Omental fat pad (tissue), 3 donors: ENCODE measurements at regions not wholly inside any gene's neighbourhood (a gene's known extent, or its start where the extent isn't known, plus 50 kb on each side); places are given as distances from the start of the nearest gene placed in this dataset.
"Not testable (repeated sequence)": the region's sequence is repeated elsewhere in the genome, so short reads cannot be mapped to it uniquely, and the experiment has no call there.

ENCODE experiments used
- ATAC-seq: fragments of 150-250 bp; one replicate; pipeline ENCODE4 v1.9.1; 2016; ENCODE audit warnings: mild to moderate bottlenecking, moderate library complexity; ENCODE audit not compliant: low FRiP score
- DNase-seq: peaks from one replicate; pipeline ENCODE4 v3.0.0-alpha.2; 2019; ENCODE audit warnings: low spot score
- TF ChIP-seq, protein P1 (sequence below), 3 donors: fragments of 450-650 bp; IDR thresholded peaks; one replicate each; pipeline ENCODE4 v1.5.1; 2016 to 2017; ENCODE audit warnings: antibody characterized with exemption in 3 of 3, mild to moderate bottlenecking in 3 of 3, moderate library complexity in 2 of 3

DNA sequence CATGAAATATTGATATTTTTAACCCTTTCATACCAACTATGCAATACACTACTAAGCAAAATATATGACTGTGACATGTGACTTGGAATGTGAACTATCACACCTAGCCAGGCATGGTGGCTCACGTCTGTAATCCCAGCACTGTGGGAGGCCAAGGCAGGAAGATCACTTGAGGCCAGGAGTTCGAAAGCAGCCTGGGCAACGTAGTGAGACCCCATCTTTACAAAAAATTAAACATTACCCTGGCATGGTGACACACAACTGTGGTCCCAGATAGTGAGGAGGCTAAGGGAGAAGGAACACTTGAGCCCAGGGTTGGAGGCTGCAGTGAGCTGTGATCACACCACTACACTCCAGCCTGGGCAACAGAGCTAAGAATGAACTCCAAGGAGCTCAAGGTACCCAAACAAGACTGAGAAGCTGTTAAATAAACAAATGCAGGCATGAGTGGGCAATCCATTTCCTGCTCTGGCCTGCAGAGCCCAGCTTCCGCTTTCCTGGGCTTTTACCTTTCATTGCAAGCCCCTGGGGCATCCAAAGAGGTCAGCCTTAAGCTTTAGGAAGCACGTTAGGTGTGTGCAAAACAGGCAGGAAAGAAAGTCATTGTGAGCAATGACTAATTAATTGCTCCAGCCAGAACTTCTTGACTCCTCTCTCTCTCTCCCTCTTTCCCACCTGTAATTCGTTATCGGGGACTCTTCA, 162.1 kb upstream of the FOXK1 start:
- no peak for DNase-seq
- TF ChIP-seq, protein P1, sequence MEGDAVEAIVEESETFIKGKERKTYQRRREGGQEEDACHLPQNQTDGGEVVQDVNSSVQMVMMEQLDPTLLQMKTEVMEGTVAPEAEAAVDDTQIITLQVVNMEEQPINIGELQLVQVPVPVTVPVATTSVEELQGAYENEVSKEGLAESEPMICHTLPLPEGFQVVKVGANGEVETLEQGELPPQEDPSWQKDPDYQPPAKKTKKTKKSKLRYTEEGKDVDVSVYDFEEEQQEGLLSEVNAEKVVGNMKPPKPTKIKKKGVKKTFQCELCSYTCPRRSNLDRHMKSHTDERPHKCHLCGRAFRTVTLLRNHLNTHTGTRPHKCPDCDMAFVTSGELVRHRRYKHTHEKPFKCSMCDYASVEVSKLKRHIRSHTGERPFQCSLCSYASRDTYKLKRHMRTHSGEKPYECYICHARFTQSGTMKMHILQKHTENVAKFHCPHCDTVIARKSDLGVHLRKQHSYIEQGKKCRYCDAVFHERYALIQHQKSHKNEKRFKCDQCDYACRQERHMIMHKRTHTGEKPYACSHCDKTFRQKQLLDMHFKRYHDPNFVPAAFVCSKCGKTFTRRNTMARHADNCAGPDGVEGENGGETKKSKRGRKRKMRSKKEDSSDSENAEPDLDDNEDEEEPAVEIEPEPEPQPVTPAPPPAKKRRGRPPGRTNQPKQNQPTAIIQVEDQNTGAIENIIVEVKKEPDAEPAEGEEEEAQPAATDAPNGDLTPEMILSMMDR (IDR thresholded peaks at IDR 0.05): no peak
- no peak for ATAC-seq

DNA sequence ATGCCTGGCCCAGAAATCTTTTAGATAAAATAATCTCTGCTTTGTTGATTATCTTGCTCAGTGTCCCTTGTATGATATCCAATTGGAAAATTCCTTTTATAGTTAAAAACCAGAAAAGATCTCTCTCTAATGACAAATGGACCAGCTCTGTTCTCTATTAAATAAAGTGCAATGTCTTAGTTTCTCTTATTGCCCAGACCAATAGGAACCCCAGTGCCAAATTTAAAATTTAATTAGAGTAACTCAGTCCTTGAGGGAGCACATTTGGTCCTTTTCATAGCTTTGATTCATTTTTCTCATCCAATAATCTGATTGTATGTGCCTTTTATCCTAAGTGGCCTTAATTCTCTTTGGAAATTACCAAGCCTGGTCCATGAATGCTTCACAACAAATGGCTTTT, 158.9 kb upstream of the FOXK1 start:
- TF ChIP-seq, protein P1 (IDR thresholded peaks at IDR 0.05): no peak
- no peak for DNase-seq
- ATAC-seq: no peak

DNA sequence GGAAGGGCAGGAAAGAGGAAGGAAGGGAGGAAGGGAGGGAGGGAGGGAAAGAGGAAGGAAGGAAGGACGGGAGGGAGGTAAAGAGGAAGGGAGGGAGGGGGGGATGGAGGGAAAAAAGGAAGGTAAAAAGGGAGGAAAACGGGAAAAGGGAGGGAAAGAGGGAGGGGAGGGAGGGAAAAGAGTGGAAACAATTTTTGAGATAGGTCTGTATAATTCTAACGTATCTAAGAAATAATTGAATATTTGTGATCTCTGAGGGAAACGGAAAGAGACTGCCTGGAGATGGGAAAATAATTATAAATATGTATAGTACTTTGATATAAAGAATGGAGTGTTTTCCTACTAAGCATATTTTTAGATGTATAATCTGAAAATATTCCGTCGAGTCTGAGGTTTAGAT, 158.2 kb upstream of the FOXK1 start:
- TF ChIP-seq, protein P1 (IDR thresholded peaks at IDR 0.05): no peak
- DNase-seq (no peak), ATAC-seq (no peak)

DNA sequence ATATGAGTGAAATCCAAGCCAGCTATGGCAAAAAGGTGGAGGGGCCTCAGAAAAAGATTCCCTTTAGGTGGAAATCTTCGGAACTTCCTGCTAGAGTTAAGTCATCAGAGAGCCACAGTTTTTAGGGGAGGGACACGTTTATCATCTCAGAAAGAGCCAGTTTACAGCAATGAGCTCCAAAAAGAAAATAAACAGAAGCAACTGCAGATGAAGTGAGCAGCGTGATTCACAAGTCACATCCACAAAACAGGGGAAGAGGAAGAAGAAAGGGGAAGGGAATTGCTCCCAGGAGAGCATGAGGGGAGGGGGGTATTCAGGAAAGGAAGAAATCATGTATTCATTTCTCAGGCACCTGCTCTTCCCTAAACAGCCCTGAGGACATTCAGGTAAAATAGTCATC, 156.2 kb upstream of the FOXK1 start:
- no peak for DNase-seq
- ATAC-seq: no peak
- TF ChIP-seq, protein P1 (IDR thresholded peaks at IDR 0.05): no peak

DNA sequence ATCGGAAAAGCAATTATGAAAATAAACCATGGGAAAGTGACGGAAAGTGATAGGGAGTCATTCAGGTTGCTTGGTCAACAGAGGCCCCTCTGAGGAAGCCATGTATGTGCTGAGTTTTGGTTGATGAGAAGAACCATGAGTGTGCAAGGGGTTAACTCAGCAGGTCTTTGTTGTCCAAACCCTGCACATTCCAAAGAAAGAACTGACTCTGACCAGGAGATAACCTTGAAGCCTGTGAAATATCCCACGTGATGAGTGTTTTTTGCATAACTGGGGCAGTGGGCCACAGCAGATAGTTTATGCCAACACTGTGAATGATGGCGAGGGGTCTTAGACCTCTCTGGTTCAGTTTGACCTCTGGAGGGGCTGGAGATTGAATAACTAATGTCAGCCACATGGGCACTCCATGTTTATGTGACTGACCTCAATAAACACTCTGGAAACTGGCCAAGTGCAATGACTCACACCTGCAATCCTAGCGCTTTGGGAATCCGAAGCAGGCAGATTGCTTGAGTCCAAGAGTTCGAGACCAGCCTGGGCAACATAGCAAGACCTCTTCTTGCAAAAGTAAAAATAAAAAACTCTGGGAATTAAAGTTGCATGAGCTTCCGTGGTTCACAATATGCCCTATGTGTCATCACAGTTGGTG, 154.0 kb upstream of the FOXK1 start:
- no peak for ATAC-seq
- TF ChIP-seq, protein P1 (IDR thresholded peaks at IDR 0.05): no peak
- DNase-seq: no peak

DNA sequence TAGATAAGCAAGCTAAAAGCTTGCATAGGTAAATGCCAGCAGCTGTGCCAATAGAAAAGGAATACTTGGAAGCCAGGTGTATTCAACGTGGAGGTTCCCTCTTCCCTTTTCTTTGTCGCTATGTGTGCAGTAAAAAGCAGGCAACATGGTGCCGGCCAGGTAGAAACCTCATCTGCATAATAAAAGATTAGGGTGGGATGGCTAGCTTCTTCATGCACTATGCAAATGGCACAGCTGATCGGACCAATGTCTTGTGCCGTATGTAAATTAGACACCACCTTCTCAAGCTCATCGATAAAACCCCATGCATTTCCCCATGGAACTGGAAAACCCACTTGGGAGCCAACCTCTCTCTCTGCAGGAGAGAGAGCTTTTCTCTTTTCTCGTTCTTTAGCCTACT, 150.9 kb upstream of the FOXK1 start:
- DNase-seq: no peak
- no peak for ATAC-seq
- TF ChIP-seq, protein P1 (IDR thresholded peaks at IDR 0.05): no peak

DNA sequence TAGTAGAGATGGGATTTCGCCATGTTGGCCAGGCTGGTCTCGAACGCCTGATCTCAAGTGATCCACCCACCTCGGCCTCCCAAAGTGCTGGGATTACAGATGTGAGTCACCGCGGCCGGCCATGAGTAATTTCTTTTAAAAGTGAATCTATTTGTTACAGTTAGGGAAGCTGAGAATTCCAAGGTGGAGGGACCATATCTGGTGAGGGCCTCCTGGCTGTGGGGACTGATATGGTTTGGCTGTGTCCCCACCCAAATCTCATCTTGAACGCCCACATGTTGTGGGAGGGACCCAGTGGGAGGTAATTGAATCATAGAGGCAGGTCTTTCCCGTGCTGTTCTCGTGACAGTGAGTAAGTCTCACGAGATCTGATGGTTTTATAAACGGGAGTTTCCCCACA, 148.8 kb upstream of the FOXK1 start:
- not testable (repeated sequence) for DNase-seq, ATAC-seq
